GM18499 (cell line): ENCODE measurements at regions not wholly inside any gene's neighbourhood (a gene's known extent, or its start where the extent isn't known, plus 50 kb on each side); places are given as distances from the start of the nearest gene placed in this dataset.
"Not testable (repeated sequence)": the region's sequence is repeated elsewhere in the genome, so short reads cannot be mapped to it uniquely, and the experiment has no call there.

Experiments used
- ATAC-seq: cut with Tn5 transposase; IDR thresholded peaks from one replicate; pipeline ENCODE4 v1.9.1; 2021; ENCODE audit warnings: moderate number of reproducible peaks; ENCODE audit not compliant: insufficient read depth, unreplicated experiment

DNA sequence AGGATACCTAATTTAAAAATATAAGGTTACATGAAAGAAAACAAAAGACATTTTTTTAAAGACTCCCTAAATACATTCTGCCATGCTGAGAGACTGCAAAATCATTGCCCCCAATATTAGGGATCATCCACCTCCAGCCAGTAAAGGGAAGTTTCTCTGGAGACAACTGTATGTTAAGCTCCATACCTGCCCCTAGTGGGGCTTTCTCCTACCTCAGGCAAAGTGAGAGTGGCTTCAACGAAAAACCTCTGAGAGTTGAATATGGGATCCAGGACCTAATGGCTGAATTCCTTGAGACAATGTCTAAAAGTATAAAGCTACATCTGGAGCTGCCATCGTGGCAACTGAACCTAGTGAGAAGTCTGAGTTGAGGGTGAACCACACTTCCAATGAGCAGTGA, 248.1 kb upstream of the FIGN start:
- no peak for ATAC-seq

DNA sequence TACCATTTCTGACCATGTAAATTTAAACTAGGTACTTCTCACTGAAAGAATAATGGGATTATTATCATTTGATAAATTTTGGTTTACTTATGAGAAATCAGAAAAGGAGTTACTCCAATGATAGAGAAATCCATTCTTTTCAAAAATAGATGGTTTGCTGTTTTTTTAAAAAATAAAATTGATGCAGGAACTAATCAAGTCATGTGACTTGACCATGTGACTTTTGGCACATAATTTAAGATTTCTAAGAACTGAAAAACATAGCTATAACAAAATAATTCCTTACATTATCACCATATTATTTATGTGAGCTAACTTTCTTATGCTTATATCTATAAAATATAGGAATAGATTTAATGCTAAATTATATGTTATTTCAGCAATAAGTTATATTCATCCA, 247.1 kb upstream of the FIGN start:
- no peak for ATAC-seq

GRCh38 chr2:163974766-163975165, 239.0 kb upstream of the FIGN start:
- ATAC-seq: no peak

GRCh38 chr2:163970058-163970813, 234.4 kb upstream of the FIGN start:
- ATAC-seq: no peak

DNA sequence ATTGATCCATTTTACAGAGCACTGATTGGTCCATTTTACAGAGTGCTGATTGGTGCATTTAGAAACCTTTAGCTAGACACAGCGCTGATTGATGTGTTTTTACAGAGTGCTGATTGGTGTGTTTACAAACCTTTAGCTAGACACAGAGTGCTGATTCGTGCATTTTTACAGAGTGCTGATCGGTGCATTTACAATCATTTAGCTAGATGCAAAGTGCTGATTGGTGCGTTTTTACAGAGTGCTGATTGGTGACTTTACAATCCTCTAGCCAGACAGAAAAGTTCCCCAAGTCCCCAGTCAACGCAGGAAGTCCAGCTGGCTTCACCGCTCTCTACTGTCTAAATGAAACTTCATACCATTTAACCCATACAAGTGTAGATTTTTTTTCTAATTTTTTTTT, 228.5 kb upstream of the FIGN start:
- not testable (repeated sequence) for ATAC-seq

GRCh38 chr2:163953390-163953907, 217.6 kb upstream of the FIGN start:
- ATAC-seq: no peak

GRCh38 chr2:163951312-163951711, 215.5 kb upstream of the FIGN start:
- ATAC-seq: no peak

GRCh38 chr2:163949693-163950092, 213.9 kb upstream of the FIGN start:
- no peak for ATAC-seq

DNA sequence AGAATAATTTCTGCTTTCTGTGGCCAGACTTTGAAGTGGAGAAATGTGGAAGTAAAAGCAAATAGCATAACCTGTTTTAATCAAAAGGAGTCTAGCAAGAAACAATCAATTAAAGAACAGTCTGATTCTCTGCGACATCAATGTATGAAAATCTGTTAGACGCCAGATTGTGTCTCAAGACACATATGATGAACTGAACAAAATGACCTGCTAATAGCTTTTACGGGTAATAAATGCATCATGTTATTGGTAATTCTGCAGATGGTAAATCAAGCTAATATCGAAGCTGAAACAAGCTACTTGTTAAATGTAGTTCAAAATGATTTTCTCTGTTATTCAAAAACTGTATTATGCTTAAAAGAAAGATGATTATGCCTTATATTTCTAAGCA, 208.5 kb upstream of the FIGN start:
- no peak for ATAC-seq

DNA sequence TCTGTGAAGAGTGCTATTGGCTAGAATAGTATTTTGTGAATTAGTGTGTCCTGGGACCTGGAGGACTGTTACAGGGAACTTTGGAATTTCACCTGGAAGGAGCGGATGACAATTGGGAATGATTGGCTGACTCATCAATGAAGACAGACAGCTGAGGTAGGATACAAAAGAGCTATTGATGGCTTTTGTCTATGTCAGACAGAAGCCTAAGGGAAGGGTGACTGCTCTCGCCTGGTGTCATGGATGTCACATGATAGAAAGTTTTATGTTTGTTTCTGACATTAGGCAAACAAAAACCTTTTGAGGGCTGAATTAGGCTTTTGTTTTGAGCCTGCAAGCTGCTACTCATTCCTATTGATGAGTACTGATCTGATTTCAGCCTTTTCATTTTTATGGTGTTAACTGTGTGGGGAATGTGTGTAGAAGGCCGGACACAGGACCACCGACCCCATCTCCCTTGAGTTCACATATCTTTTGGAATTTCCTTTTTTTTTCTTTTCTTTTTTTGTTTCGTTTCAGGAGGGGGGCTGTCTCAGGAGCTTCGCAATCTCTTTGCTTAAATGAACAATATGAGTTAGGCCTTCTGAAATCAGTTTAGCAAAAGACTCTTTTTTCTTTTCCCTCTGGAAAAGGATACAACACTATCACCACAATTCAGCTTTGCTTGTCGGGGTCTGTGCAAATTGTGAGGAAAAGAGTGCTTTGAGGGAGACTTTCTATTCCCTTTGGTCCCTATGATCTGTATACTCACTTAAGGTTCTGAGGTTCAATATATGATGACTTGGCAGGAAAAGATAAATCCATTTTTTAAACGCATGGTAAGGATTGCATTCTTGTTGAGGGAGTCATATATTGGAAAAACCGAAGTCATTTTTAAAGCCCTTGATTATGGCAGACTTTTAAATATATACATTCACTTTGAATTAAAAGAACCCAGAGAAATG, 207.9 kb upstream of the FIGN start:
- no peak for ATAC-seq

DNA sequence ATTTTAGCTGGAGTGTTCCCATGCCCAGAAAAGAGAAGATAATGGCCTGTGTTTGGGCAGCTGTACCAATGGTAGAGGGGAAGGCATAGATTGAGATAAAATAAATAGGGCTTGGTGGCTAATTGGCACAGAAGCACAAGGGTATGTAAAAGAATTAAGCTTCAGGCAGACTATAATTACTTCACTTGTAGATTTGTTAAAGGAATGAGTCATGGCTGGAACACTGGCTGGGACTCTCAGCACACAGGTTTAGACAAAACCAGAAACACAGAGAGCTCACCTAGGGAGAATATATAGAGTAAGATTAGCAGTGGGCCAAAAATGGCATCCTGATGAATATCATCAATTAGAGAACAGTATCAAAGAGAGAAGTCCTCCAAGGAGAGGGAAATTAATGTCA, 198.3 kb upstream of the FIGN start:
- ATAC-seq: no peak

GRCh38 chr2:163919717-163920116, 183.9 kb upstream of the FIGN start:
- no peak for ATAC-seq

DNA sequence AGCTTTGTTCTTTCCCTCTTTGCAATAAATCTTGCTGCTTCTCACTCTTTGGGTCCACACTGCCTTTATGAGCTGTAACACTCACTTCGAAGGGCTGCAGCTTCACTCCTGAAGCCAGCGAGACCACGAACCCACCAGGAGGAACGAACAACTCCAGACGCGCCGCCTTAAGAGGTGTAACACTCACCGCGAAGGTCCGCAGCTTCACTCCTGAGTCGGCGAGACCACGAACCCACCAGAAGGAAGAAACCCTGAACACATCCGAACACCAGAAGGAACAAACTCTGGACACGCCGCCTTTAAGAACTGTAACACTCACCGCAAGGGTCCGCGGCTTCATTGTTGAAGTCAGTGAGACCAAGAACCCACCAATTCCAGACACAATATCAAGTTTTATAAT, 178.7 kb upstream of the FIGN start:
- not testable (repeated sequence) for ATAC-seq

DNA sequence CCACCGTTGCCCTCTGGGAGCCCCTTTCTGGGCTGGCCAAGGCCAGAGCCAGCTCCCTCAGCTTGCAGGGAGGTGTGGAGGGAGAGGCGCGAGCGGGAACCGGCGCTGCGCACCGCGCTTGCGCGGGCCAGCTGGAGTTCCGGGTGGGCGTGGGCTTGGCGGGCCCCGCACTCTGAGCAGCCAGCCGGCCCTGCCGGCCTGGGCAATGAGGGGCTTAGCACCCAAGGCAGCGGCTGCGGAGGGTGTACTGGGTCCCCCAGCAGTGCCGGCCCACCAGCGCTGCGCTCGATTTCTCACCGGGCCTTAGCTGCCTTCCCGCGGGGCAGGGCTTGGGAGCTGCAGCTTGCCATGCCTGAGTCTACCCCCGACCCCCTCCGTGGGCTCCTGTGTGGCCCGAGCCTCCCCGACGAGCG, 177.7 kb upstream of the FIGN start:
- not testable (repeated sequence) for ATAC-seq

GRCh38 chr2:163909411-163910080, 173.7 kb upstream of the FIGN start:
- no peak for ATAC-seq

- ATAC-seq: no peak
Observed at GRCh38 chr2:163906410-163906809, 170.6 kb upstream of the FIGN start.

DNA sequence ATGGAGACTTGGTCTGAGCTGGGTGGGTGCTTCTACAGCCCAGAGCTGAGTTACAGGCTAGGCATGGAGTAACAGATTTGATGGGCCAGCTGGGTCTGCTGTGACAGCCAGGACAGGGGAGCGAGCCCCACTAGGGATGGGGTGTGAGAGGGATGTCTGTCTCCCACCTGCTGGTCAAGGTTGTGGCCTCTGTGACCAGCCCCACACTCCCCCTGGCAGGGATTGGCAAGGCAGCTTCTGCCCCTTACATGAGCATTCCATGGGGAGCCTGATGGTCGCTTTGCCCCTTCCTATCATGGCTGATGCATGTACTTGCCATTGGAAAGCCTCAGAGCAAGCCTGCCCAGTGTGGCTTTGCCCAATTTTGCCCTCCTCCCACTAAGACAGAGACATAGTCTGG, 162.0 kb upstream of the FIGN start:
- no peak for ATAC-seq

DNA sequence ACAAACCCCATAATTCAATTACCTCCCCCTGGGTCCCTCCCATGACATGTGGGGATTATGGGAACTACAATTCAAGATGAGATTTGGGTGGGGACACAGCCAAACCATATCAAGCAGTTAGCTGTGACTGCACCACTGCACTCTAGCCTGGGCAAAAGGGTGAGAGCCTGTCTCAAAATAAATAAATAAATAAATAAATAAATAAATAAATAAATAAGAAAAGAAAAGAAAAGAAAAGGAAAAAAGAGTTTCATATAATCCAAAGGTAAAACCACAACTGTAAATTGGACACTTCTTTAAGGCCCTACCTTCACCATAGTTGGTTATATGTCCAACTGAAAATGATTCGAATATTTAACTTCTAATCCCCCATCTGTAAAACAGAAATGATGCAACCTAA, 157.6 kb upstream of the FIGN start:
- ATAC-seq: not testable (repeated sequence)

- no peak for ATAC-seq
Observed at GRCh38 chr2:163888591-163888990, 152.8 kb upstream of the FIGN start.

DNA sequence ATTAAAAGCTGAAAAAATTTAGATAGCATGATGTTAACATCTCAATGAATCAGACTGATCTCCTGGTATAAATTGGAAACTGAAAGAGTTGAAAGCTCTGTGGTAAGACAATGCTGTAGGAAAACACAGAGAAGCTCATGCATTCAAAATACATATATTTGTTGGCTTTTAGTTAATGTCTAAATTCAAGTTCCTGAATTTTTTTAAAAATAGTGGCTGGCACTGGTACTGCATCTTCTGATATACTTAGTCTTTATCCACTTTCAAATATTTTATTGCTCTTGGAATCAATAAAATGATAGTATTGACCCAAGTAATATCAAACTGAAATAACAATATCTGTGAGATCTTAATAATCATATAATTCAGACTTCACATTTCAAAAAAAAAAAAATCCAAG, 151.4 kb upstream of the FIGN start:
- no peak for ATAC-seq

GRCh38 chr2:163884416-163884815, 148.6 kb upstream of the FIGN start:
- no peak for ATAC-seq
